GM12892 (cell line): ENCODE measurements at regions not wholly inside any gene's neighbourhood (a gene's known extent, or its start where the extent isn't known, plus 50 kb on each side); places are given as distances from the start of the nearest gene placed in this dataset.

ENCODE experiments used
- POLR2A ChIP-seq: IDR thresholded peaks from 2 replicates; pipeline ENCODE4 v1.6.1; 2011; ENCODE audit warnings: low read depth, low read length, control low read depth
- POLR2AphosphoS5 ChIP-seq: IDR thresholded peaks from 2 replicates; pipeline ENCODE4 v1.6.1; 2011; ENCODE audit warnings: low read depth, low read length, control low read depth

DNA sequence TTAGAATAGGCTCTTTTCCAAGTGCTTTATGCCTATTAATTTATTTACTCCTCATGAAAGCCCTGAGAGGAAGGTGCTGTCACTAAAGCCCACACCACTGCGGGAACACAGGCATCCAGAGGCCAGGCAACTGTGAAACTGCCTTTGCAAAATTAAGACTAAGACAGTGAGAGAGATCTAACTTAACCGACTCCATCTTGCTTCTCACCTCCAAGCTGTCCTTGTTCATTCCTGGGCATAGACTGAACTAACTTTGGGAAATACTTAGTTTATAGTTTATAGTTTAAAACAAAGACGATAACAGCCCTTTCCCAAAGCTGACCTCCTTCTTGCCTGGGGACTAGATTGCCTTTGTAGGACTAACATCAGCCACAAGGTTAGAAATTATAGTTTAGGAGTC is 80.1 kb downstream of the RSPH3 start:
- no peak for TF ChIP-seq POLR2AphosphoS5
- no peak for TF ChIP-seq POLR2A
